PC-9 (cell line): ENCODE measurements at regions not wholly inside any gene's neighbourhood (a gene's known extent, or its start where the extent isn't known, plus 50 kb on each side); places are given as distances from the start of the nearest gene placed in this dataset.

Source experiments
- CTCF ChIP-seq: fragments of 200-600 bp; sonication (generic); conservative IDR thresholded peaks from 2 replicates; pipeline ENCODE4 v1.6.1; 2017; ENCODE audit warnings: mixed run types, antibody characterized with exemption, mild to moderate bottlenecking, moderate library complexity
- EZH2 ChIP-seq: fragments of 200-600 bp; sonication (generic); IDR thresholded peaks from 2 replicates; pipeline ENCODE4 v1.8.0; 2017; ENCODE audit warnings: antibody characterized with exemption, low read depth

- TF ChIP-seq EZH2 (no peak), CTCF (no peak)
These were observed 173.8 kb downstream of the CEMIP2 start for GRCh38 chr9:71594541-71594940.
